Liver (tissue), 3 donors: ENCODE measurements at regions not wholly inside any gene's neighbourhood (a gene's known extent, or its start where the extent isn't known, plus 50 kb on each side); places are given as distances from the start of the nearest gene placed in this dataset.

Experiments
- CTCF ChIP-seq: fragments of 150-350 bp; IDR thresholded peaks from 2 replicates; pipeline ENCODE4 v1.5.1; 2017; ENCODE audit warnings: improper control_type of control experiment, low read depth, low read length; ENCODE audit not compliant: missing input control
- JUND ChIP-seq, 2 donors: IDR thresholded peaks; 2 replicates each; pipeline ENCODE4 v1.6.1; 2016; ENCODE audit warnings: antibody characterized with exemption in 2 of 2
- MAX ChIP-seq: IDR thresholded peaks from 2 replicates; pipeline ENCODE4 v1.6.1; 2016; ENCODE audit warnings: antibody characterized with exemption
- RAD21 ChIP-seq, 2 donors: IDR thresholded peaks; 2 replicates each; pipeline ENCODE4 v1.6.1; 2016; ENCODE audit warnings: antibody characterized with exemption in 2 of 2, mild to moderate bottlenecking in 2 of 2
- YY1 ChIP-seq: IDR thresholded peaks from 2 replicates; pipeline ENCODE4 v1.6.1; 2016; ENCODE audit warnings: antibody characterized with exemption, mild to moderate bottlenecking
- donor health status: healthy.
- donor health status: healthy.

GRCh38 chr7:39880556-39880955, 69.5 kb upstream of the CDK13 start:
- no peak for TF ChIP-seq JUND (IDR thresholded peaks at IDR 0.05)
- no peak for TF ChIP-seq CTCF
- TF ChIP-seq YY1: no peak
- no peak for TF ChIP-seq RAD21 (IDR thresholded peaks at IDR 0.05)
- TF ChIP-seq MAX: no peak
